Activated naive CD8-positive, alpha-beta T cell treated with anti-CD3 and anti-CD28 coated beads, Interleukin-2, amount 50 U/mL, for 16 hours (primary cell): ENCODE measurements at regions not wholly inside any gene's neighbourhood (a gene's known extent, or its start where the extent isn't known, plus 50 kb on each side); places are given as distances from the start of the nearest gene placed in this dataset.

Experiments
- DNase-seq: peaks from one replicate; pipeline ENCODE4 v3.0.0-alpha.2; 2020; ENCODE audit warnings: low read depth, low spot score

- no peak for DNase-seq
These were observed 1026.2 kb downstream of the NAALADL2 start for GRCh38 chr3:175885231-175885766.

- DNase-seq, result no peak
These were observed 1020.3 kb downstream of the NAALADL2 start for GRCh38 chr3:175879417-175879816.

- DNase-seq, result no peak
These were observed 1010.3 kb downstream of the NAALADL2 start for GRCh38 chr3:175869404-175869803.

GRCh38 chr3:175868626-175869025 lies 1009.5 kb downstream of the NAALADL2 start:
- DNase-seq, result no peak

- DNase-seq, result no peak
These were observed 1006.6 kb downstream of the NAALADL2 start for GRCh38 chr3:175865724-175866123.

GRCh38 chr3:175861916-175862315 lies 1002.8 kb downstream of the NAALADL2 start:
- no peak for DNase-seq
